ENCODE measurements at regions not wholly inside any gene's neighbourhood (a gene's known extent, or its start where the extent isn't known, plus 50 kb on each side); places are given as distances from the start of the nearest gene placed in this dataset.

- TF ChIP-seq CTCF (IDR thresholded peaks at IDR 0.05; ENCODE audit: low read depth, low read length) (no peak), EZH2phosphoT487 (IDR thresholded peaks at IDR 0.05; ENCODE audit: low read depth) (no peak)
Measured at GRCh38 chr3:139098391-139098790, 53.7 kb upstream of the PRR23C start.

All from OCI-LY3 (cell line).